ENCODE measurements at regions not wholly inside any gene's neighbourhood (a gene's known extent, or its start where the extent isn't known, plus 50 kb on each side); places are given as distances from the start of the nearest gene placed in this dataset.
"Not testable (repeated sequence)": the region's sequence is repeated elsewhere in the genome, so short reads cannot be mapped to it uniquely, and the experiment has no call there.

DNA sequence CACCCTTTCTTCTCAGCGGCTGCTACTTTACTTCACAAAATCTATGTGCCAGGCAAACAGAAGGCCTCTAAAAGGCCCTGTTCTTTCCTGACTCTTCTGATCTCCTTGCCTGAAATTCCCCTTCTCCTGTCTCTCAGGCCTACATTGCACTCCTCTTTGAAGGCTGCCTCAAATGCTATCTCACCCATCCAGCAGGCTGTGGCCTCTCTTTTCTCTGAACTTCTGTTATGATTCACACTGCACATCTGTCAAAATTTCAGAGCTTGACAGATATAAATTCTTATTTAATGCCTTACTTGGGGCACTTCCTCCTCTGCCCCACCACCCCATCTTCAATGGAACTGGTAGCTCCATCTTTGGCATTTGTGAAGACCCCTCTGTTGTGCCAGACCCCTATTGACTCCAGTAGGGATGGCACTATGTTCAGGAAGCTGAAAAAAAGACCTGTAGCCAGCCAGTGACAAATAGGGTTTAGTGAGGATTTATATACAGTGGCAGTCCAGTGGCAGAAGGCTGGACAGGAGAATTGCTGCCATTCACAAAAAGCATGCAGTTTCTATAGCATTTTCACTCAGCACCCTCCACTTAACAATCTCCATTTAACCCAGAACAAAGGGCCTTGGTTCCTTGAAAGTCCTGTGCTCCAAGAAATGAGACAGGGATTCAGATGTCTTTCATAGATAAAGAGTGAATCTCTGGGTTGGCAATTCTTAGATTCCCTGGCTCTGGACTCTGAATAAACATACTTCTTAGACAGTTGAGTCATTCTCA is 415.8 kb upstream of the GRM7 start:
- no peak overlapping the region for H3K4me3 ChIP-seq (ENCODE audit: low read depth in 1 of 5, low read length in 5 of 5)
- H3K9ac ChIP-seq (ENCODE audit: low read length in 5 of 5): no peak overlapping the region
- no peaks in the 10 kb centered on the region for H3K27me3 ChIP-seq (ENCODE audit: control insufficient read depth in 5 of 5, insufficient read depth in 4 of 5, low read length in 5 of 5)
- no peaks in the 10 kb centered on the region for H3K9me3 ChIP-seq (ENCODE audit: control insufficient read depth in 5 of 5, low read length in 5 of 5)
- no peaks in the 10 kb centered on the region for H3K4me1 ChIP-seq (ENCODE audit: control insufficient read depth in 5 of 5, insufficient read depth in 5 of 5, low read length in 5 of 5)
- no peak overlapping the region for H3K27ac ChIP-seq (ENCODE audit: low read depth, low read length)
- no peaks in the 10 kb centered on the region for H3K36me3 ChIP-seq (ENCODE audit: control insufficient read depth in 5 of 5, insufficient read depth in 5 of 5, low read length in 5 of 5)

DNA sequence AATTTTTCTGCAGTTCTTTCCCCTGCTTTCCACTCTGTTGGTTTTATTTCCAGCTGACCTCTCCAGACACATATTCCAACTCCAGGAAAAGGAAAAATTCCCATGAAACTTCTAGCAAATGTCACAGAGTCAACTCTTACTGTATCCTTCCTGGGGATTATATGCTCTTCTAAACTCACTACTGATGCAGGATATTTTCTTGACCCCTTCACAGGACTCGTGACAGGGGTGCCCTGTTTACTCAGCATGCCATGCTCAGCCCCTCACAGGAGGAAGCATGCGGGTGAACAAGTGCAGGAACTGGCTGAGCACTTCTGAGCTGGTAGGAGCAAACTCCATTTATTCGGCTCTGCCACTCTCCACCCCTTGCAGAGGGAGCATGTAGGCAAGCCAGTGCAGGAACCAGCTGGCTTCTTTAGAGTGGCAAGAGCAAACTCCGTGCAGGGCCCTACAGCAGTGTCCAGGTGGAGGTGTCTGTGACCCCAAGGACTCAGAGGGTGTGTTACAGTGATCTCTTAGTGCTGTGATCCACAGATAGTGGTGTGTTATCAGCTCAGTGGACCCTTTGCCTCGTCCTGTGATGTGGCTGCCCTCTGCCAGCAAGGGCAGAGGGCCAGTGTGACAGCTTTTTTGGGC is 413.6 kb upstream of the GRM7 start:
- no peak overlapping the region for H3K27ac ChIP-seq (ENCODE audit: low read depth, low read length)
- H3K4me1 ChIP-seq (ENCODE audit: control insufficient read depth in 5 of 5, insufficient read depth in 5 of 5, low read length in 5 of 5): no peaks in the 10 kb centered on the region
- no peak overlapping the region for H3K4me3 ChIP-seq (ENCODE audit: low read depth in 1 of 5, low read length in 5 of 5)
- no peaks in the 10 kb centered on the region for H3K27me3 ChIP-seq (ENCODE audit: control insufficient read depth in 5 of 5, insufficient read depth in 4 of 5, low read length in 5 of 5)
- no peaks in the 10 kb centered on the region for H3K9me3 ChIP-seq (ENCODE audit: control insufficient read depth in 5 of 5, low read length in 5 of 5)
- no peaks in the 10 kb centered on the region for H3K36me3 ChIP-seq (ENCODE audit: control insufficient read depth in 5 of 5, insufficient read depth in 5 of 5, low read length in 5 of 5)
- no peak overlapping the region for H3K9ac ChIP-seq (ENCODE audit: low read length in 5 of 5)

DNA sequence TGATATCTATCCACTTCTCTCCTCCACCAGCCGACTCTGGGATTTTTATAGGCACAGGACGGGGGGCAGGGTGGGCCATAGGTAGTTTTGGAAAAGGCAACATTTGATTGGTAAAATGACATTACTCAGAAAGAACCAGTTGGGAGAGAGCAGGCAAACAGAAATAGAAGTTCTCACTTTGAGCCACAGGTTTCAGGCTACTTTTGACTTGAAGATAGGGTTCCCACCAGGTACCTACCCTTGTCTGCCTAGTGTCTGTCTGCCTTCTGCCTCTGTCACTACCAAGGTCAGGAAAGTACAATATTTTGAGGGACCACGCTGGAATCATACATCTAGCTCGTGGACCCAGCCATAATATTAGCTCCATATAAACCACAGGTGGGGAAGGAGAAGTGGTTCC is 412.9 kb upstream of the GRM7 start:
- H3K4me1 ChIP-seq (ENCODE audit: control insufficient read depth in 5 of 5, insufficient read depth in 5 of 5, low read length in 5 of 5): no peaks in the 10 kb centered on the region
- H3K27me3 ChIP-seq (ENCODE audit: control insufficient read depth in 5 of 5, insufficient read depth in 4 of 5, low read length in 5 of 5): no peaks in the 10 kb centered on the region

GRCh38 chr3:6449099-6449498 is 411.8 kb upstream of the GRM7 start:
- Histone ChIP-seq H3K36me3 (ENCODE audit: control insufficient read depth in 5 of 5, insufficient read depth in 5 of 5, low read length in 5 of 5) (no peaks in the 10 kb centered on the region), H3K9me3 (ENCODE audit: control insufficient read depth in 5 of 5, low read length in 5 of 5) (no peaks in the 10 kb centered on the region)

More for the DNA sequence above, 412.9 kb upstream of the GRM7 start:
- H3K27ac ChIP-seq (ENCODE audit: low read depth, low read length): no peak overlapping the region
- H3K36me3 ChIP-seq (ENCODE audit: control insufficient read depth in 5 of 5, insufficient read depth in 5 of 5, low read length in 5 of 5): no peaks in the 10 kb centered on the region
- H3K9me3 ChIP-seq (ENCODE audit: control insufficient read depth in 5 of 5, low read length in 5 of 5): no peaks in the 10 kb centered on the region
- H3K4me3 ChIP-seq (ENCODE audit: low read depth in 1 of 5, low read length in 5 of 5): no peak overlapping the region
- H3K9ac ChIP-seq (ENCODE audit: low read length in 5 of 5): no peak overlapping the region

GRCh38 chr3:6452974-6453373 is 407.9 kb upstream of the GRM7 start:
- no peaks in the 10 kb centered on the region for H3K36me3 ChIP-seq (ENCODE audit: control insufficient read depth in 5 of 5, insufficient read depth in 5 of 5, low read length in 5 of 5)
- H3K9ac ChIP-seq (ENCODE audit: low read length in 5 of 5): no peak overlapping the region
- no peaks in the 10 kb centered on the region for H3K9me3 ChIP-seq (ENCODE audit: control insufficient read depth in 5 of 5, low read length in 5 of 5)
- no peak overlapping the region for H3K27ac ChIP-seq (ENCODE audit: low read depth, low read length)
- no peaks in the 10 kb centered on the region for H3K4me1 ChIP-seq (ENCODE audit: control insufficient read depth in 5 of 5, insufficient read depth in 5 of 5, low read length in 5 of 5)
- H3K4me3 ChIP-seq (ENCODE audit: low read depth in 1 of 5, low read length in 5 of 5): no peak overlapping the region
- H3K27me3 ChIP-seq (ENCODE audit: control insufficient read depth in 5 of 5, insufficient read depth in 4 of 5, low read length in 5 of 5): no peaks in the 10 kb centered on the region

More at GRCh38 chr3:6449099-6449498, 411.8 kb upstream of the GRM7 start:
- no peaks in the 10 kb centered on the region for H3K4me1 ChIP-seq (ENCODE audit: control insufficient read depth in 5 of 5, insufficient read depth in 5 of 5, low read length in 5 of 5)
- H3K27ac ChIP-seq (ENCODE audit: low read depth, low read length): no peak overlapping the region
- no peak overlapping the region for H3K4me3 ChIP-seq (ENCODE audit: low read depth in 1 of 5, low read length in 5 of 5)
- no peaks in the 10 kb centered on the region for H3K27me3 ChIP-seq (ENCODE audit: control insufficient read depth in 5 of 5, insufficient read depth in 4 of 5, low read length in 5 of 5)
- H3K9ac ChIP-seq (ENCODE audit: low read length in 5 of 5): no peak overlapping the region

DNA sequence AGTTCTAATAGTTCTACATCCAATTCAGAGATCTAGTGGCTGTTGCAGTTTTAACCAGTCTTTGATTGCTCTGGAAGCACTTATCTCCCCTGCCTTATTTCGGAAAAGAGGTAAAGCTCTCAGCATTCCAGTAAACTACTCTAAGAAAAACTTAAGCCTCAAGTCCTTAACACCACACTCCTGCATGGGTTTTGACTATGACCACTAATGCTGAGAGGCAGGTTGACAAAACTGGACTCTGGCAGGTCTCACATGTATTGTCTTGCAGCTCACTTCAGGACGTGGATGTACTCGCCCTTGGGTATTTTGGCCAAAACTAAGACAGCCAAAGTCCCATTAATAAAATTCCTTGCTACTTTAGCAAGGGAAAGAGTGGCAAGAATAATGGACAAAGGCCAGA is 405.9 kb upstream of the GRM7 start:
- no peak overlapping the region for H3K9ac ChIP-seq (ENCODE audit: low read length in 5 of 5)
- H3K36me3 ChIP-seq (ENCODE audit: control insufficient read depth in 5 of 5, insufficient read depth in 5 of 5, low read length in 5 of 5): no peaks in the 10 kb centered on the region
- no peaks in the 10 kb centered on the region for H3K4me1 ChIP-seq (ENCODE audit: control insufficient read depth in 5 of 5, insufficient read depth in 5 of 5, low read length in 5 of 5)
- no peak overlapping the region for H3K4me3 ChIP-seq (ENCODE audit: low read depth in 1 of 5, low read length in 5 of 5)
- no peak overlapping the region for H3K27ac ChIP-seq (ENCODE audit: low read depth, low read length)
- H3K27me3 ChIP-seq (ENCODE audit: control insufficient read depth in 5 of 5, insufficient read depth in 4 of 5, low read length in 5 of 5): no peaks in the 10 kb centered on the region
- H3K9me3 ChIP-seq (ENCODE audit: control insufficient read depth in 5 of 5, low read length in 5 of 5): no peaks in the 10 kb centered on the region

GRCh38 chr3:6467186-6467585 is 393.7 kb upstream of the GRM7 start:
- no peak overlapping the region for H3K4me3 ChIP-seq (ENCODE audit: low read depth in 1 of 5, low read length in 5 of 5)
- H3K9me3 ChIP-seq (ENCODE audit: control insufficient read depth in 5 of 5, low read length in 5 of 5): peaks cover 0 to 5% (median 0%) of the 10 kb centered on the region in 5 donors
- no peaks in the 10 kb centered on the region for H3K4me1 ChIP-seq (ENCODE audit: control insufficient read depth in 5 of 5, insufficient read depth in 5 of 5, low read length in 5 of 5)
- H3K27ac ChIP-seq (ENCODE audit: low read depth, low read length): no peak overlapping the region
- H3K36me3 ChIP-seq (ENCODE audit: control insufficient read depth in 5 of 5, insufficient read depth in 5 of 5, low read length in 5 of 5): no peaks in the 10 kb centered on the region
- H3K9ac ChIP-seq (ENCODE audit: low read length in 5 of 5): no peak overlapping the region
- H3K27me3 ChIP-seq (ENCODE audit: control insufficient read depth in 5 of 5, insufficient read depth in 4 of 5, low read length in 5 of 5): no peaks in the 10 kb centered on the region

GRCh38 chr3:6468589-6468988 is 392.3 kb upstream of the GRM7 start:
- H3K4me3 ChIP-seq (ENCODE audit: low read depth in 1 of 5, low read length in 5 of 5): no peak overlapping the region
- no peak overlapping the region for H3K27ac ChIP-seq (ENCODE audit: low read depth, low read length)
- no peaks in the 10 kb centered on the region for H3K9me3 ChIP-seq (ENCODE audit: control insufficient read depth in 5 of 5, low read length in 5 of 5)
- H3K4me1 ChIP-seq (ENCODE audit: control insufficient read depth in 5 of 5, insufficient read depth in 5 of 5, low read length in 5 of 5): no peaks in the 10 kb centered on the region
- H3K9ac ChIP-seq (ENCODE audit: low read length in 5 of 5): no peak overlapping the region
- no peaks in the 10 kb centered on the region for H3K27me3 ChIP-seq (ENCODE audit: control insufficient read depth in 5 of 5, insufficient read depth in 4 of 5, low read length in 5 of 5)
- no peaks in the 10 kb centered on the region for H3K36me3 ChIP-seq (ENCODE audit: control insufficient read depth in 5 of 5, insufficient read depth in 5 of 5, low read length in 5 of 5)

DNA sequence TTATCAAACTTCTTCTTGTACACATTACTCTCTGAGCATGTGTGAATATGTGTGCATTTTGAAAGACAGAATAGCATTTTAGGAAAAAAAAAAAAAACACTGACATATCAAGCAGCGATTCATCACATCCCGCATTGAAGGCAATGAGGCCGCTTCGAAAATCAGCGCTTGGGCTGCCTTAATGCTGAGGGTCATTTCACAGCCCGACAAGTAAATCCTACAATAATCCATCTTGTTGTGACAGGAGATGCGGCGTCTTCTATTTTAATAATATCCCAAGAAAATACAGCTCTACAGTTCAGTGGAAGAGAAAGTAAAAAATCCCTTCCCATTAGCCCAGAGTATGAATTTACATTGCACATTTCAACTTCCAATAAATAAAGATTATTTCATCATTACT is 389.2 kb upstream of the GRM7 start:
- Histone ChIP-seq H3K36me3 (ENCODE audit: control insufficient read depth in 5 of 5, insufficient read depth in 5 of 5, low read length in 5 of 5) (no peaks in the 10 kb centered on the region), H3K4me3 (ENCODE audit: low read depth in 1 of 5, low read length in 5 of 5) (no peak overlapping the region), H3K9me3 (ENCODE audit: control insufficient read depth in 5 of 5, low read length in 5 of 5) (no peaks in the 10 kb centered on the region), H3K27ac (ENCODE audit: low read depth, low read length) (no peak overlapping the region), H3K4me1 (ENCODE audit: control insufficient read depth in 5 of 5, insufficient read depth in 5 of 5, low read length in 5 of 5) (no peaks in the 10 kb centered on the region), H3K9ac (ENCODE audit: low read length in 5 of 5) (no peak overlapping the region), H3K27me3 (ENCODE audit: control insufficient read depth in 5 of 5, insufficient read depth in 4 of 5, low read length in 5 of 5) (no peaks in the 10 kb centered on the region)

- not testable (repeated sequence) for H3K9me3 ChIP-seq (ENCODE audit: control insufficient read depth in 5 of 5, low read length in 5 of 5); H3K27ac ChIP-seq (ENCODE audit: low read depth, low read length); H3K4me3 ChIP-seq (ENCODE audit: low read depth in 1 of 5, low read length in 5 of 5); H3K9ac ChIP-seq (ENCODE audit: low read length in 5 of 5); H3K4me1 ChIP-seq (ENCODE audit: control insufficient read depth in 5 of 5, insufficient read depth in 5 of 5, low read length in 5 of 5); H3K27me3 ChIP-seq (ENCODE audit: control insufficient read depth in 5 of 5, insufficient read depth in 4 of 5, low read length in 5 of 5); H3K36me3 ChIP-seq (ENCODE audit: control insufficient read depth in 5 of 5, insufficient read depth in 5 of 5, low read length in 5 of 5)
These were observed 370.2 kb upstream of the GRM7 start for GRCh38 chr3:6490487-6491327.
